NCI-H2227 (cell line): ENCODE measurements at regions not wholly inside any gene's neighbourhood (a gene's known extent, or its start where the extent isn't known, plus 50 kb on each side); places are given as distances from the start of the nearest gene placed in this dataset.

ENCODE experiments used
- DNase-seq: peaks from one replicate; lab custom pipeline; 2025; ENCODE audit not compliant: unreplicated experiment; lab: John Stamatoyannopoulos, UW

- DNase-seq, result no peak
Observed at GRCh38 chr4:35151816-35152572, 1092.3 kb downstream of the ARAP2 start.

- no peak for DNase-seq
Observed at GRCh38 chr4:35163168-35163567, 1081.1 kb downstream of the ARAP2 start.

GRCh38 chr4:35164063-35164462 is 1080.3 kb downstream of the ARAP2 start:
- no peak for DNase-seq

- no peak for DNase-seq
Observed at GRCh38 chr4:35166466-35166865, 1077.8 kb downstream of the ARAP2 start.

GRCh38 chr4:35167385-35167784 is 1076.9 kb downstream of the ARAP2 start:
- DNase-seq, result no peak

GRCh38 chr4:35175487-35175886 is 1068.8 kb downstream of the ARAP2 start:
- no peak for DNase-seq

GRCh38 chr4:35175894-35176293 is 1068.4 kb downstream of the ARAP2 start:
- DNase-seq, result no peak

- DNase-seq, result no peak
Observed at GRCh38 chr4:35182451-35182850, 1061.9 kb downstream of the ARAP2 start.

- DNase-seq, result no peak
Observed at GRCh38 chr4:35189988-35190613, 1054.2 kb downstream of the ARAP2 start.

GRCh38 chr4:35201403-35201802 is 1042.9 kb downstream of the ARAP2 start:
- DNase-seq, result no peak

GRCh38 chr4:35216636-35217035 is 1027.7 kb downstream of the ARAP2 start:
- no peak for DNase-seq

- no peak for DNase-seq
Observed at GRCh38 chr4:35217331-35217730, 1027.0 kb downstream of the ARAP2 start.

- no peak for DNase-seq
Observed at GRCh38 chr4:35228313-35228712, 1016.0 kb downstream of the ARAP2 start.

GRCh38 chr4:35229021-35229420 is 1015.3 kb downstream of the ARAP2 start:
- no peak for DNase-seq

GRCh38 chr4:35237924-35238323 is 1006.4 kb downstream of the ARAP2 start:
- no peak for DNase-seq

GRCh38 chr4:35238793-35239192 is 1005.5 kb downstream of the ARAP2 start:
- no peak for DNase-seq

- DNase-seq, result no peak
Observed at GRCh38 chr4:35246493-35246892, 997.8 kb downstream of the ARAP2 start.

GRCh38 chr4:35247047-35247446 is 997.3 kb downstream of the ARAP2 start:
- no peak for DNase-seq

- DNase-seq, result no peak
Observed at GRCh38 chr4:35250331-35250730, 994.0 kb downstream of the ARAP2 start.

GRCh38 chr4:35250761-35251160 is 993.6 kb downstream of the ARAP2 start:
- no peak for DNase-seq

- DNase-seq, result no peak
Observed at GRCh38 chr4:35252071-35252470, 992.2 kb downstream of the ARAP2 start.

- no peak for DNase-seq
Observed at GRCh38 chr4:35252866-35253265, 991.4 kb downstream of the ARAP2 start.

GRCh38 chr4:35253331-35253730 is 991.0 kb downstream of the ARAP2 start:
- no peak for DNase-seq
